Spinal cord (tissue), 9 donors: ENCODE measurements at regions not wholly inside any gene's neighbourhood (a gene's known extent, or its start where the extent isn't known, plus 50 kb on each side); places are given as distances from the start of the nearest gene placed in this dataset.

Experiments used
- DNase-seq, 6 donors: peaks; one replicate each; pipeline versions ENCODE4 v3.0.0 to v3.0.0-alpha.2; 2013 to 2015; ENCODE audit warnings: low spot score in 6 of 6, low read depth in 4 of 6
- H3K27ac ChIP-seq: one replicate; pipeline ENCODE4 v1.5.1; 2013; ENCODE audit warnings: low read depth, low read length, control low read depth
- H3K27me3 ChIP-seq: one replicate; pipeline ENCODE4 v1.6.1; 2013; ENCODE audit warnings: low read length; ENCODE audit not compliant: control insufficient read depth, insufficient read depth
- H3K36me3 ChIP-seq: one replicate; pipeline ENCODE4 v1.6.1; 2013; ENCODE audit warnings: low read length; ENCODE audit not compliant: control insufficient read depth, insufficient read depth
- H3K4me1 ChIP-seq: one replicate; pipeline ENCODE4 v1.6.1; 2013; ENCODE audit warnings: low read length; ENCODE audit not compliant: control insufficient read depth, insufficient read depth
- H3K4me3 ChIP-seq: one replicate; pipeline ENCODE4 v1.5.1; 2013; ENCODE audit warnings: low read depth, low read length, control low read depth
- H3K9me3 ChIP-seq: one replicate; pipeline ENCODE4 v1.6.1; 2013; ENCODE audit warnings: low read length; ENCODE audit not compliant: control insufficient read depth, insufficient read depth
- WGBS: methylation state at CpG from one replicate; pipeline ENCODE4 v1.1.5; 2013; ENCODE audit warnings: missing lambda C conversion rate; ENCODE audit not compliant: insufficient coverage; 5-methylcytosine and 5-hydroxymethylcytosine counted together
- donor health status: healthy.

GRCh38 chr3:190731596-190731995 is 130.9 kb downstream of the GMNC start:
- Histone ChIP-seq H3K27ac (no peak overlapping the region), H3K4me1 (no peaks in the 10 kb centered on the region), H3K4me3 (no peak overlapping the region), H3K9me3 (no peaks in the 10 kb centered on the region), H3K36me3 (no peaks in the 10 kb centered on the region), H3K27me3 (no peaks in the 10 kb centered on the region)
- 80% methylated on average over 1 of the region's 2 CpGs for WGBS
- DNase-seq, result no peak

- Histone ChIP-seq H3K4me1 (no peaks in the 10 kb centered on the region), H3K36me3 (no peaks in the 10 kb centered on the region), H3K9me3 (no peaks in the 10 kb centered on the region), H3K27me3 (no peaks in the 10 kb centered on the region), H3K27ac (no peak overlapping the region), H3K4me3 (no peak overlapping the region)
- WGBS, result 86% methylated on average over 6 of the region's 7 CpGs
- DNase-seq, result no peak
Measured at GRCh38 chr3:190728574-190729246, 133.8 kb downstream of the GMNC start.

- Histone ChIP-seq H3K9me3 (no peaks in the 10 kb centered on the region), H3K27ac (no peak overlapping the region), H3K4me3 (no peak overlapping the region), H3K27me3 (no peaks in the 10 kb centered on the region), H3K4me1 (no peaks in the 10 kb centered on the region), H3K36me3 (no peaks in the 10 kb centered on the region)
- DNase-seq, result no peak
- no CpG with 5 or more reads among the region's 4 CpGs for whole genome bisulfite sequencing
Measured at GRCh38 chr3:190722181-190722905, 140.2 kb downstream of the GMNC start.

- H3K4me1 ChIP-seq, result no peaks in the 10 kb centered on the region
- no peaks in the 10 kb centered on the region for H3K36me3 ChIP-seq
- WGBS, result 93% methylated on average over 3 of the region's 5 CpGs
- no peak for DNase-seq
- no peak overlapping the region for H3K4me3 ChIP-seq
- no peak overlapping the region for H3K27ac ChIP-seq
- H3K9me3 ChIP-seq, result no peaks in the 10 kb centered on the region
- H3K27me3 ChIP-seq, result no peaks in the 10 kb centered on the region
Measured at GRCh38 chr3:190721330-190721729, 141.2 kb downstream of the GMNC start.

- no CpG with 5 or more reads among the region's 4 CpGs for WGBS
- Histone ChIP-seq H3K4me1 (no peaks in the 10 kb centered on the region), H3K27me3 (no peaks in the 10 kb centered on the region), H3K36me3 (no peaks in the 10 kb centered on the region), H3K27ac (no peak overlapping the region), H3K9me3 (no peaks in the 10 kb centered on the region), H3K4me3 (no peak overlapping the region)
- DNase-seq, result no peak
Measured at GRCh38 chr3:190718671-190719070, 143.8 kb downstream of the GMNC start.

- Histone ChIP-seq H3K9me3 (no peaks in the 10 kb centered on the region), H3K27ac (no peak overlapping the region), H3K4me3 (no peak overlapping the region), H3K27me3 (no peaks in the 10 kb centered on the region), H3K36me3 (no peaks in the 10 kb centered on the region), H3K4me1 (no peaks in the 10 kb centered on the region)
- DNase-seq, result no peak
- whole genome bisulfite sequencing, result no CpG with 5 or more reads among the region's 5 CpGs
Measured at GRCh38 chr3:190718097-190718496, 144.4 kb downstream of the GMNC start.

GRCh38 chr3:190716961-190717360 is 145.5 kb downstream of the GMNC start:
- DNase-seq, result no peak
- no peaks in the 10 kb centered on the region for H3K27me3 ChIP-seq
- H3K9me3 ChIP-seq, result no peaks in the 10 kb centered on the region
- H3K4me3 ChIP-seq, result no peak overlapping the region
- H3K36me3 ChIP-seq, result no peaks in the 10 kb centered on the region
- H3K27ac ChIP-seq, result no peak overlapping the region
- no peaks in the 10 kb centered on the region for H3K4me1 ChIP-seq
- WGBS, result no CpG with 5 or more reads among the region's 3 CpGs

GRCh38 chr3:190716211-190716610 is 146.3 kb downstream of the GMNC start:
- WGBS, result no CpG with 5 or more reads among the region's 2 CpGs
- Histone ChIP-seq H3K4me3 (no peak overlapping the region), H3K36me3 (no peaks in the 10 kb centered on the region), H3K27me3 (no peaks in the 10 kb centered on the region), H3K9me3 (no peaks in the 10 kb centered on the region), H3K27ac (no peak overlapping the region), H3K4me1 (no peaks in the 10 kb centered on the region)
- no peak for DNase-seq

GRCh38 chr3:190710723-190711122 is 151.8 kb downstream of the GMNC start:
- Histone ChIP-seq H3K4me3 (no peak overlapping the region), H3K27ac (no peak overlapping the region), H3K4me1 (no peaks in the 10 kb centered on the region), H3K36me3 (no peaks in the 10 kb centered on the region), H3K27me3 (no peaks in the 10 kb centered on the region), H3K9me3 (no peaks in the 10 kb centered on the region)
- WGBS, result no CpG with 5 or more reads among the region's 3 CpGs
- DNase-seq, result no peak

- WGBS, result 20% methylated on average over 1 of the region's 2 CpGs
Measured at GRCh38 chr3:190709351-190709773, 153.1 kb downstream of the GMNC start.

More at GRCh38 chr3:190709351-190709773, 153.1 kb downstream of the GMNC start:
- Histone ChIP-seq H3K27me3 (no peaks in the 10 kb centered on the region), H3K4me3 (no peak overlapping the region), H3K36me3 (no peaks in the 10 kb centered on the region), H3K27ac (no peak overlapping the region), H3K9me3 (no peaks in the 10 kb centered on the region), H3K4me1 (no peaks in the 10 kb centered on the region)
- no peak for DNase-seq
